H1 (cell line): ENCODE measurements at regions not wholly inside any gene's neighbourhood (a gene's known extent, or its start where the extent isn't known, plus 50 kb on each side); places are given as distances from the start of the nearest gene placed in this dataset.
"Not testable (repeated sequence)": the region's sequence is repeated elsewhere in the genome, so short reads cannot be mapped to it uniquely, and the experiment has no call there.

Experiments used
- CTCF ChIA-PET: fragments of 300-600 bp; sonication (Branson Sonifier 250); formaldehyde crosslinking; loops from one replicate; lab custom pipeline; 2021; ENCODE audit not compliant: partially characterized antibody; lab: Charles Lee
- POLR2A ChIA-PET: fragments of 300-600 bp; sonication (Branson Sonifier 250); formaldehyde crosslinking; loops from one replicate; lab custom pipeline; 2021; ENCODE audit warnings: inconsistent platforms; ENCODE audit not compliant: partially characterized antibody; lab: Charles Lee
- DNase-seq, 2 experiments: peaks; one replicate each; pipeline versions ENCODE4 v3.0.0 to v3.0.0-alpha.2; 2010 to 2022; ENCODE audit warnings: low spot score in 2 of 2, low read depth in 1 of 2, mixed read lengths in 1 of 2
- FAIRE-seq: peaks from 2 replicates; lab custom pipeline; 2011; peaks lifted over from hg19 to GRCh38; lab: Jason Lieb, UNC
- H2AFZ ChIP-seq: 2 replicates; pipeline ENCODE4 v1.8.1; 2012; ENCODE audit warnings: low read length, inconsistent platforms
- H2AK5ac ChIP-seq: 2 replicates; pipeline ENCODE4 v1.6.1; 2013; ENCODE audit warnings: low read depth, low read length
- H2BK120ac ChIP-seq: replicated peaks from 2 replicates; pipeline ENCODE3; 2013; ENCODE audit warnings: low read depth, low read length, inconsistent platforms
- H2BK12ac ChIP-seq: 2 replicates; pipeline ENCODE4 v1.6.1; 2013; ENCODE audit warnings: low read depth, low read length
- H2BK15ac ChIP-seq: 2 replicates; pipeline ENCODE4 v1.6.1; 2013; ENCODE audit warnings: low read length
- H2BK20ac ChIP-seq: 2 replicates; pipeline ENCODE4 v1.6.1; 2013; ENCODE audit warnings: low read length
- H2BK5ac ChIP-seq: 2 replicates; pipeline ENCODE4 v1.6.1; 2013; ENCODE audit warnings: low read depth, low read length
- H3K14ac ChIP-seq: 2 replicates; pipeline ENCODE4 v1.6.1; 2013; ENCODE audit warnings: inconsistent platforms; ENCODE audit not compliant: insufficient read length
- H3K18ac ChIP-seq: 2 replicates; pipeline ENCODE4 v1.6.1; 2013; ENCODE audit warnings: low read length; ENCODE audit errors: extremely low read depth
- H3K23ac ChIP-seq: 2 replicates; pipeline ENCODE4 v1.6.1; 2013; ENCODE audit warnings: inconsistent platforms; ENCODE audit not compliant: insufficient read length
- H3K23me2 ChIP-seq: 2 replicates; pipeline ENCODE4 v1.6.1; 2013; ENCODE audit warnings: low read depth, low read length
- H3K27ac ChIP-seq: 2 replicates; pipeline ENCODE4 v1.6.1; 2011; ENCODE audit warnings: low read depth, low read length, inconsistent platforms
- H3K27me3 ChIP-seq, 4 experiments: replicated peaks in 1 of 4; 1 replicate in 1 of 4; 2 replicates in 3 of 4; pipeline versions ENCODE4 v1.6.1 to v1.8.1; 2011 to 2013; ENCODE audit warnings: low read length in 3 of 4, mild to moderate bottlenecking in 3 of 4, inconsistent platforms in 2 of 4, mixed read lengths in 2 of 4, moderate library complexity in 1 of 4; ENCODE audit not compliant: control insufficient read depth in 3 of 4, insufficient read depth in 3 of 4; ENCODE audit errors: extremely low read depth in 1 of 4
- H3K36me3 ChIP-seq, 4 experiments: 2 replicates each; pipeline versions ENCODE4 v1.6.1 to v1.8.1; 2011 to 2013; ENCODE audit warnings: mild to moderate bottlenecking in 4 of 4, low read length in 3 of 4, moderate library complexity in 2 of 4, control low read depth in 1 of 4, inconsistent platforms in 1 of 4; ENCODE audit not compliant: insufficient read depth in 4 of 4, control insufficient read depth in 2 of 4
- H3K4ac ChIP-seq: replicated peaks from 2 replicates; pipeline ENCODE3; 2013; ENCODE audit warnings: low read length, low read depth, mixed read lengths, inconsistent platforms; ENCODE audit not compliant: insufficient read length
- H3K4me1 ChIP-seq, 4 experiments: replicated peaks in 1 of 4; 1 replicate in 1 of 4; 2 replicates in 3 of 4; pipeline versions ENCODE4 v1.6.1 to v1.8.1; 2011 to 2013; ENCODE audit warnings: low read length in 3 of 4, inconsistent platforms in 2 of 4, mixed read lengths in 1 of 4; ENCODE audit not compliant: insufficient read depth in 4 of 4, control insufficient read depth in 3 of 4
- H3K4me2 ChIP-seq, 2 experiments: 2 replicates each; pipeline versions ENCODE4 v1.6.1 to v1.8.1; 2011 to 2013; ENCODE audit warnings: low read depth in 2 of 2, low read length in 2 of 2, control low read depth in 1 of 2, inconsistent platforms in 1 of 2, mild to moderate bottlenecking in 1 of 2; ENCODE audit not compliant: insufficient read depth in 1 of 2
- H3K4me3 ChIP-seq, 4 experiments: fragments of 200-600, 300-600 bp in 1 of 4; sonication (generic), shearing (Covaris generic), sonication (Bioruptor Twin) in 1 of 4; 2 replicates each; pipeline versions ENCODE4 v1.5.1 to v1.8.1; 2011 to 2016; ENCODE audit warnings: low read length in 4 of 4, low read depth in 3 of 4, control low read depth in 2 of 4, inconsistent platforms in 2 of 4, mild to moderate bottlenecking in 2 of 4, mixed read lengths in 1 of 4, moderate library complexity in 1 of 4; ENCODE audit not compliant: insufficient read depth in 2 of 4; ENCODE audit errors: extremely low read depth in 1 of 4
- H3K56ac ChIP-seq: replicated peaks from 2 replicates; pipeline ENCODE3; 2013; ENCODE audit warnings: low read depth, mild to moderate bottlenecking, mixed read lengths, low read length, inconsistent platforms; ENCODE audit not compliant: insufficient read length
- H3K79me1 ChIP-seq: 2 replicates; pipeline ENCODE4 v1.6.1; 2013; ENCODE audit warnings: low read depth, low read length, control low read depth
- H3K79me2 ChIP-seq, 2 experiments: 2 replicates each; pipeline versions ENCODE4 v1.6.1 to v1.8.1; 2012 to 2013; ENCODE audit warnings: low read length in 2 of 2, mild to moderate bottlenecking in 2 of 2, inconsistent platforms in 1 of 2; ENCODE audit not compliant: insufficient read depth in 2 of 2, control insufficient read depth in 1 of 2
- H3K9ac ChIP-seq, 4 experiments: replicated peaks in 1 of 4; 1 replicate in 1 of 4; 2 replicates in 3 of 4; pipeline versions ENCODE4 v1.6.1 to v1.8.1; 2011 to 2013; ENCODE audit warnings: low read depth in 3 of 4, low read length in 3 of 4, control low read depth in 2 of 4, mild to moderate bottlenecking in 2 of 4, moderate library complexity in 2 of 4, inconsistent platforms in 1 of 4; ENCODE audit errors: extremely low read depth in 1 of 4
- H3K9me3 ChIP-seq, 2 experiments: 2 replicates each; pipeline versions ENCODE4 v1.6.1 to v1.8.1; 2012 to 2013; ENCODE audit warnings: mild to moderate bottlenecking in 2 of 2, moderate library complexity in 2 of 2, control low read depth in 1 of 2, inconsistent platforms in 1 of 2, low read depth in 1 of 2, low read length in 1 of 2, mixed read lengths in 1 of 2; ENCODE audit not compliant: insufficient read depth in 2 of 2
- H4K20me1 ChIP-seq, 2 experiments: replicated peaks in 1 of 2; 2 replicates each; pipeline versions ENCODE3 to v1.8.1; 2011 to 2013; ENCODE audit warnings: inconsistent platforms in 2 of 2, low read length in 2 of 2, mild to moderate bottlenecking in 1 of 2; ENCODE audit not compliant: insufficient read depth in 2 of 2, control insufficient read depth in 1 of 2
- H4K5ac ChIP-seq: 2 replicates; pipeline ENCODE4 v1.6.1; 2013; ENCODE audit warnings: low read length, low read depth, mixed read lengths, inconsistent platforms; ENCODE audit not compliant: insufficient read length
- H4K8ac ChIP-seq: 2 replicates; pipeline ENCODE4 v1.8.0; 2013; ENCODE audit warnings: mild to moderate bottlenecking, moderate library complexity, low read length, inconsistent platforms; ENCODE audit not compliant: insufficient read depth; ENCODE audit errors: extremely low read depth
- H4K91ac ChIP-seq: replicated peaks from 2 replicates; pipeline ENCODE3; 2013; ENCODE audit warnings: low read length, mixed read lengths, inconsistent platforms; ENCODE audit not compliant: insufficient read length
- WGBS, 2 experiments: shearing (Covaris generic) in 1 of 2; methylation state at CpG; one replicate each; pipeline versions ENCODE4 v1.1.6 to v1.1.7; 2013 to 2015; ENCODE audit warnings: low lambda C conversion rate in 2 of 2, mixed read lengths in 2 of 2, inconsistent platforms in 1 of 2, low coverage in 1 of 2, missing lambda C conversion rate in 1 of 2; ENCODE audit not compliant: insufficient replicate concordance in 2 of 2, insufficient coverage in 1 of 2, insufficient read length in 1 of 2; ENCODE audit errors: extremely low coverage in 1 of 2, missing lambda C conversion rate in 1 of 2; 5-methylcytosine and 5-hydroxymethylcytosine counted together

DNA sequence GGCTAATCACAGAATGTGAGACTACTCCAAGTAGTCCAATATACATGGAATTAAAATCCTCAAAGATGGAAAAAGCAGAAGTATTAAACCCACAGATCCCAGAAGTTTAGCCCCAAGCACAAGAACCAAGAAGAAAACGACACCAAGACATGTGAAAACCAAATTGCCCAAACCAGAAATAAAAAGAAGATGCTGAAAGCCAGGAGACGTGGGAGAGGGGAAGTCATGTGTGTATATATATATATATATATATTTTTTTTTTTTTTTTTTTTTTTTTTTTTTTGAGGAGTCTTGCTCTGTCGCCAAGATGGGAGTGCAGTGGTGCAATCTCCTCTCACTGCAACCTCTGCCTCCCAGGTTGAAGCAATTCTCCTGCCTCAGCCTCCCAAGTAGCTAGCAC is 376.9 kb upstream of the FRG1 start:
- H3K79me2 ChIP-seq, H4K20me1 ChIP-seq, H3K23ac ChIP-seq, H2AFZ ChIP-seq, DNase-seq, POLR2A ChIA-PET, H3K14ac ChIP-seq, H3K4me3 ChIP-seq, H2BK12ac ChIP-seq, H3K9ac ChIP-seq, H3K79me1 ChIP-seq, H3K27me3 ChIP-seq, H3K4ac ChIP-seq, H2BK5ac ChIP-seq, H3K56ac ChIP-seq, H4K5ac ChIP-seq, H3K4me1 ChIP-seq, H2BK120ac ChIP-seq, CTCF ChIA-PET, H4K91ac ChIP-seq, H4K8ac ChIP-seq, H3K27ac ChIP-seq, FAIRE-seq, H3K9me3 ChIP-seq, H3K18ac ChIP-seq, H2BK15ac ChIP-seq, H2BK20ac ChIP-seq, H3K23me2 ChIP-seq, H3K36me3 ChIP-seq, H2AK5ac ChIP-seq, H3K4me2 ChIP-seq: not testable (repeated sequence)
- 100% methylated on average over 2 of the region's 3 CpGs; no CpG with 5 or more reads in 1 of the 2 experiments for WGBS, 2 experiments

DNA sequence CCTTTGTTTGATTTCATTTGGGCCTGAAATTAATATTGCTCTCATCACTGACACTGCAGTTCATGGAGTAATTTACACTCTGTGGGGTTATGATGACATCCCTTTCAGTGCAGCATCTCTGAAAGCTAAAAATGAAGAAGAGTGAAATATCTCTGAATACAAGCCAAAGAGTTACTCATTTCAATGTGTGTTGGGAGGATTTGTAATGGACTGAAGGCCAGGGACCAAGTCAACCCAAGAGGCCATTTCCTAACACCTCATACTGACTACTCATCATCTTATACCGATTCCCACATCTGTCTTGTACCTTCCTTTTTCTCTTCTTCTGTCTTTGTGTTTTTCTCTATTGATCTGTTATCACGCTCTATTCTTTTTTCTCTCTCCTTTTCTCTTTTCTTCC is 374.4 kb upstream of the FRG1 start:
- H3K4me1 ChIP-seq, H4K5ac ChIP-seq, H3K4me3 ChIP-seq, H3K36me3 ChIP-seq, H3K27ac ChIP-seq, H3K23me2 ChIP-seq, H3K14ac ChIP-seq, H2AK5ac ChIP-seq, H3K4me2 ChIP-seq, H3K9ac ChIP-seq, H3K79me1 ChIP-seq, H2BK120ac ChIP-seq, POLR2A ChIA-PET, H3K27me3 ChIP-seq, H4K20me1 ChIP-seq, H3K56ac ChIP-seq, H3K4ac ChIP-seq, H4K91ac ChIP-seq, H3K23ac ChIP-seq, DNase-seq, H3K18ac ChIP-seq, H2BK5ac ChIP-seq, H2BK20ac ChIP-seq, H3K9me3 ChIP-seq, H2BK12ac ChIP-seq, FAIRE-seq, H3K79me2 ChIP-seq, H2AFZ ChIP-seq, H2BK15ac ChIP-seq, CTCF ChIA-PET, H4K8ac ChIP-seq: not testable (repeated sequence)
- 81% methylated on average over 2 of the region's 2 CpGs; no CpG with 5 or more reads in 1 of the 2 experiments for WGBS, 2 experiments
